OCI-LY7 (cell line): ENCODE measurements at regions not wholly inside any gene's neighbourhood (a gene's known extent, or its start where the extent isn't known, plus 50 kb on each side); places are given as distances from the start of the nearest gene placed in this dataset.

Source experiments
- BruUV-seq: library from RNA; stranded (reverse); fragments of 400-500 nt; replicated peaks from 2 replicates; lab custom pipeline; 2021; lab: Mats Ljungman, UMichigan
- CTCF ChIA-PET: fragments of 300-600 bp; sonication (Branson Sonifier 250); formaldehyde crosslinking; loops from one replicate; lab custom pipeline; 2022; ENCODE audit warnings: antibody characterized with exemption; ENCODE audit not compliant: unreplicated experiment; lab: Charles Lee
- POLR2A ChIA-PET: fragments of 300-600 bp; sonication (Branson Sonifier 250); formaldehyde crosslinking; loops from one replicate; lab custom pipeline; 2022; ENCODE audit warnings: antibody characterized with exemption; lab: Charles Lee
- DNase-seq: peaks from one replicate; pipeline ENCODE4 v3.0.0-alpha.2; 2015; ENCODE audit warnings: low spot score
- H2AFZ ChIP-seq: fragments of 200-600 bp; sonication (generic), shearing (Covaris generic); 2 replicates; pipeline ENCODE4 v1.6.1; 2014; ENCODE audit warnings: mild to moderate bottlenecking, antibody characterized with exemption, low read length, moderate library complexity
- H3K27ac ChIP-seq: fragments of 200-600 bp; sonication (generic); 2 replicates; pipeline ENCODE4 v1.5.1; 2014; ENCODE audit warnings: mixed run types, low read depth, mild to moderate bottlenecking, moderate library complexity, low read length, inconsistent platforms; ENCODE audit not compliant: poor library complexity, severe bottlenecking
- H3K36me3 ChIP-seq: fragments of 200-600 bp; sonication (generic); 2 replicates; pipeline ENCODE4 v1.6.1; 2014; ENCODE audit warnings: mild to moderate bottlenecking, antibody characterized with exemption, low read length, moderate library complexity, mixed read lengths; ENCODE audit not compliant: insufficient read depth
- H3K4me1 ChIP-seq: fragments of 200-600 bp; sonication (generic); 2 replicates; pipeline ENCODE4 v1.5.1; 2014; ENCODE audit warnings: mild to moderate bottlenecking, low read length; ENCODE audit not compliant: insufficient read depth, poor library complexity, severe bottlenecking
- H3K4me2 ChIP-seq: fragments of 200-600 bp; sonication (generic); 2 replicates; pipeline ENCODE4 v1.6.1; 2014; ENCODE audit warnings: mild to moderate bottlenecking, low read length
- H3K4me3 ChIP-seq: fragments of 200-600 bp; sonication (generic); 2 replicates; pipeline ENCODE4 v1.5.1; 2014; ENCODE audit warnings: mild to moderate bottlenecking, low read depth, low read length; ENCODE audit not compliant: poor library complexity, severe bottlenecking
- H3K79me2 ChIP-seq: fragments of 200-600 bp; sonication (generic); 2 replicates; pipeline ENCODE4 v1.6.1; 2016; ENCODE audit warnings: low read depth, mild to moderate bottlenecking, low read length, moderate library complexity, mixed read lengths; ENCODE audit not compliant: insufficient read depth
- H3K9me2 ChIP-seq: fragments of 200-600 bp; sonication (generic); 2 replicates; pipeline ENCODE4 v1.6.1; 2016; ENCODE audit warnings: mild to moderate bottlenecking, low read length, mixed read lengths; ENCODE audit not compliant: insufficient read depth
- H3K9me3 ChIP-seq: fragments of 200-600 bp; sonication (generic); 2 replicates; pipeline ENCODE4 v1.6.1; 2014; ENCODE audit warnings: mild to moderate bottlenecking, mixed run types, low read length, mixed read lengths
- H4K20me1 ChIP-seq: fragments of 200-600 bp; sonication (generic); 2 replicates; pipeline ENCODE4 v1.6.1; 2014; ENCODE audit warnings: mild to moderate bottlenecking, antibody characterized with exemption, low read length, moderate library complexity, mixed read lengths; ENCODE audit not compliant: insufficient read depth
- EZH2phosphoT487 ChIP-seq: fragments of 200-600 bp; sonication (generic); IDR thresholded peaks from 2 replicates; pipeline ENCODE4 v1.6.1; 2018; ENCODE audit warnings: low read depth, borderline replicate concordance, mild to moderate bottlenecking, mixed run types, antibody characterized with exemption, low read length, moderate library complexity, mixed read lengths
- intact Hi-C: fragments of 100-400 bp; cut with micrococcal nuclease; formaldehyde crosslinking; loops from one replicate; pipeline ENCODE4 v1.10.0; 2022; ENCODE audit not compliant: unreplicated experiment
- TF ChIP-seq, protein P1 (sequence below): fragments of 200-600 bp; sonication (generic); conservative IDR thresholded peaks from 2 replicates; pipeline ENCODE4 v1.5.1; 2014; ENCODE audit warnings: mild to moderate bottlenecking, antibody characterized with exemption, low read length, moderate library complexity, mixed read lengths

DNA sequence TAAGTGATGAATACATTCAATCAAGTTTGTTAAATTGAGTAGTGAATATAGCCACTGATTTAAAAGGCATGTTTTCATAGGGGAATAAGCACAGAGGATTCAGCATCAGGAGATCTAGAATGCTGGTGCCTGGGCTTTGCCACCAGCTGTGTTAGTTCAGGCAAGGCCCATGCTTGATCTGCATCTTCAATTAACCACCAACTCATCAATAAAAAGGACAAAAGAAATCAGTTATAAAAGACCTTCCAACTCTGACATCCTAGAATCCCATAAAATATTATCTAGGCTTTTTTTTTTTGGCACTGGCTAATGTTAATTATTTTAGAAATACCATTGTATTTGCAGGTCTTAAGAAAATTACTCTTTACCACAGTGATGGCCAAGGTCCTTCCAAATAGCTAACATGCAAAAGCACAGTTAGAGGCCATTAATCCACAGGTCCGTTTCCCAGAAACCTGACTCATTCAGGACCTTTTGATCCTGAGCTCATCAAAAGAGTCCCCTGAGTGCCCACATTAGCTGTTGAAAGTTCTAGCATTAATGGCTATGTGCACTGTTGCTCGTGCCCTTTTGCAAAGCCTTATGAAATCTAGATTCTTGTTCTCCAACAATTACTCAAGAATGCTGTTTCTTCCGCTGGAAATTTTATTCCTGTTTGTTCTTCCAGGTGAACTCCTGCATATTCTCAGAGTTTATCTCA is 170.0 kb downstream of the CYRIA start:
- Histone ChIP-seq H3K9me2 (no peaks in the 10 kb centered on the region), H3K79me2 (no peaks in the 10 kb centered on the region), H3K4me1 (no peaks in the 10 kb centered on the region), H3K4me2 (no peak overlapping the region), H2AFZ (no peak overlapping the region), H3K9me3 (no peaks in the 10 kb centered on the region), H4K20me1 (no peaks in the 10 kb centered on the region), H3K27ac (no peak overlapping the region), H3K36me3 (no peaks in the 10 kb centered on the region), H3K4me3 (no peak overlapping the region)
- no TSS peak for BruUV-seq
- intact Hi-C loops, result no loop called here
- CTCF ChIA-PET, result no interaction called here
- POLR2A ChIA-PET, result no interaction called here
- DNase-seq, result no peak
- TF ChIP-seq EZH2phosphoT487, result no peak
- TF ChIP-seq, protein P1, sequence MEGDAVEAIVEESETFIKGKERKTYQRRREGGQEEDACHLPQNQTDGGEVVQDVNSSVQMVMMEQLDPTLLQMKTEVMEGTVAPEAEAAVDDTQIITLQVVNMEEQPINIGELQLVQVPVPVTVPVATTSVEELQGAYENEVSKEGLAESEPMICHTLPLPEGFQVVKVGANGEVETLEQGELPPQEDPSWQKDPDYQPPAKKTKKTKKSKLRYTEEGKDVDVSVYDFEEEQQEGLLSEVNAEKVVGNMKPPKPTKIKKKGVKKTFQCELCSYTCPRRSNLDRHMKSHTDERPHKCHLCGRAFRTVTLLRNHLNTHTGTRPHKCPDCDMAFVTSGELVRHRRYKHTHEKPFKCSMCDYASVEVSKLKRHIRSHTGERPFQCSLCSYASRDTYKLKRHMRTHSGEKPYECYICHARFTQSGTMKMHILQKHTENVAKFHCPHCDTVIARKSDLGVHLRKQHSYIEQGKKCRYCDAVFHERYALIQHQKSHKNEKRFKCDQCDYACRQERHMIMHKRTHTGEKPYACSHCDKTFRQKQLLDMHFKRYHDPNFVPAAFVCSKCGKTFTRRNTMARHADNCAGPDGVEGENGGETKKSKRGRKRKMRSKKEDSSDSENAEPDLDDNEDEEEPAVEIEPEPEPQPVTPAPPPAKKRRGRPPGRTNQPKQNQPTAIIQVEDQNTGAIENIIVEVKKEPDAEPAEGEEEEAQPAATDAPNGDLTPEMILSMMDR, result no peak

DNA sequence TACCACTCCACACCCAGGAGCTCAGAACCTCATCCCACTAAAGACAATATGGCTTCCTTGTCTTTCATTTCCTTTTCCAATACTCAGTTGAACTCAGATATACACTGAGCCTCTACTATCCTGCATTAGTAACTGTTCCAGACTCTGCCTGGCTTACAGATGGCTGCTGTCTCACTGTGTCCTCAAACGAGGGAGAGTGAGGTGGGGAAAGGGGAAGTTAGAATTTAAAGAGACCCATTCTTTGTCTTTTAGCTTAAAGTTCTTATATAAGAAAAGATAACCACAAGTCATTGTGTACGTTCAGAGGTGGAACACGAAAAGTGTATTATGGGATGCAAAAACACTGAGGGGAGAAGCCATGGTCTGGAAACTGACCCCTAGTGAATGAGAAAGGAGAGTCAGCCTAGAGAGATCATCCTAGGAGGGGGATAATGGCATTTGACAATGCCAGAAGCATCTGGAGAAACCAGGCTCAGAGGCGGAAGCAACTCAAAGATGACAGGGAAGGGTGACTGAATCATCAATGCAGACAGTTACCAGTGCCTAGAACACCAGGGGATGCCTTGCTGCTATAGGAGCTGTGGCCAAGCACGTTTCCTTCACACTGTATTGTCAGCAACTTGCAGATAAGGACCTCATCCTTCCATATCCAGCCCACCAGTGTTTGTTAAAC is 170.7 kb downstream of the CYRIA start:
- Histone ChIP-seq H3K4me1 (no peaks in the 10 kb centered on the region), H3K79me2 (no peaks in the 10 kb centered on the region), H4K20me1 (no peaks in the 10 kb centered on the region), H3K27ac (no peak overlapping the region), H3K4me3 (no peak overlapping the region), H3K36me3 (no peaks in the 10 kb centered on the region), H2AFZ (no peak overlapping the region), H3K4me2 (no peak overlapping the region), H3K9me3 (no peaks in the 10 kb centered on the region), H3K9me2 (no peaks in the 10 kb centered on the region)
- ChIA-PET POLR2A (no interaction called here), CTCF (no interaction called here)
- no TSS peak for BruUV-seq
- intact Hi-C loops, result no loop called here
- no peak for TF ChIP-seq EZH2phosphoT487
- TF ChIP-seq, protein P1, result no peak
- no peak for DNase-seq

DNA sequence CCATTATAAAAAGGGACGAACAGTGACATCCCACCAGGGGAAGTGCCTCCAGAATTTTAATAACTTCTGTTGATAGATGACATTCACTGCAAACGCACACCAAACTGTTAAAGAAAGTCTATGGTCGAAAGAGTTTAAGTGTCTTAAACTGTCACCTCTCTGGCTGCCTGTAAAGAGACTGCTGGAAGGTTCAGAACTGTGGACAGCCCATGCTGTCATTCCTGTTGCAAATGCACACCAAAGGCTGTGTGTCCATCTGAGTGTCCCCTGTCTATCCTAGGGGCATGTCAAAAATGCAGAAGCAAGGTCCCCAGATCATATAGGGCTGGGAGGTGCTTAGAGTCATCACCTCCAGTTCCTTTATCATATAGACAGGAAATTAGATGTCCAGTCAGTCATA is 171.8 kb downstream of the CYRIA start:
- ChIA-PET CTCF (no interaction called here), POLR2A (no interaction called here)
- Histone ChIP-seq H3K4me1 (no peaks in the 10 kb centered on the region), H2AFZ (no peak overlapping the region), H3K79me2 (no peaks in the 10 kb centered on the region), H3K9me2 (no peaks in the 10 kb centered on the region), H3K4me2 (no peak overlapping the region), H4K20me1 (no peaks in the 10 kb centered on the region), H3K27ac (no peak overlapping the region), H3K9me3 (no peaks in the 10 kb centered on the region), H3K36me3 (no peaks in the 10 kb centered on the region), H3K4me3 (no peak overlapping the region)
- BruUV-seq, result no TSS peak
- intact Hi-C loops, result no loop called here
- DNase-seq, result no peak
- TF ChIP-seq, protein P1, result no peak
- TF ChIP-seq EZH2phosphoT487, result no peak
